Esophagus muscularis mucosa (tissue), 3 donors: ENCODE measurements at regions not wholly inside any gene's neighbourhood (a gene's known extent, or its start where the extent isn't known, plus 50 kb on each side); places are given as distances from the start of the nearest gene placed in this dataset.

ENCODE experiments used
- POLR2A ChIP-seq: fragments of 450-650 bp; IDR thresholded peaks from one replicate; pipeline ENCODE4 v1.6.1; 2017; ENCODE audit warnings: antibody characterized with exemption, moderate library complexity, mild to moderate bottlenecking, low read depth
- POLR2AphosphoS5 ChIP-seq, 2 donors: sonication (generic); formaldehyde crosslinking; IDR thresholded peaks; one replicate each; pipeline ENCODE4 v1.6.1; 2017; ENCODE audit warnings: antibody characterized with exemption in 2 of 2
- TF ChIP-seq, protein P1 (sequence below), 3 experiments: fragments of 200-600 bp in 2 of 3; fragments of 450-650 bp in 1 of 3; sonication (generic) in 2 of 3; IDR thresholded peaks; one replicate each; pipeline ENCODE4 v1.5.1; 2017 to 2019; ENCODE audit warnings: antibody characterized with exemption in 3 of 3, mild to moderate bottlenecking in 2 of 3, moderate library complexity in 1 of 3

DNA sequence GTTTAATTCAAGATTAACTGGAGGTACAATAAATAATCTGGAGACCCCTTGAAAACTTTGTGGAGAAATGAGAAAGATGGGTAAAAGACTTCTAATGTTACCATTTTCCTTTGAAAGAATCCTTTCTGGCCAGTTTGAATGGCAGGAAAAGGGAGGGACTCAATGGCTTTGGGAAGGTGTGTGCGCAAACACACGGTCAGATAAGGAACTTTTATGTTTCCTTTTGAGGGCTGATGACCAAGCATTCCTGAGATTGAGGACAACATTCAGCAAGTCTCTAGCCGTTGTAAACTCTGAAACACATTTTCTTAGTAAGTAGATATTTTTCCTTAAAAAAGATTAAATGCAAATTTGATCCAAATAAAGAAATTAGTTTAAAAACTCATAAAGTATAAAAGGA lies 909.7 kb upstream of the TENM4 start:
- TF ChIP-seq POLR2A (no peak), POLR2AphosphoS5 (IDR thresholded peaks at IDR 0.05) (no peak)
- TF ChIP-seq, protein P1, sequence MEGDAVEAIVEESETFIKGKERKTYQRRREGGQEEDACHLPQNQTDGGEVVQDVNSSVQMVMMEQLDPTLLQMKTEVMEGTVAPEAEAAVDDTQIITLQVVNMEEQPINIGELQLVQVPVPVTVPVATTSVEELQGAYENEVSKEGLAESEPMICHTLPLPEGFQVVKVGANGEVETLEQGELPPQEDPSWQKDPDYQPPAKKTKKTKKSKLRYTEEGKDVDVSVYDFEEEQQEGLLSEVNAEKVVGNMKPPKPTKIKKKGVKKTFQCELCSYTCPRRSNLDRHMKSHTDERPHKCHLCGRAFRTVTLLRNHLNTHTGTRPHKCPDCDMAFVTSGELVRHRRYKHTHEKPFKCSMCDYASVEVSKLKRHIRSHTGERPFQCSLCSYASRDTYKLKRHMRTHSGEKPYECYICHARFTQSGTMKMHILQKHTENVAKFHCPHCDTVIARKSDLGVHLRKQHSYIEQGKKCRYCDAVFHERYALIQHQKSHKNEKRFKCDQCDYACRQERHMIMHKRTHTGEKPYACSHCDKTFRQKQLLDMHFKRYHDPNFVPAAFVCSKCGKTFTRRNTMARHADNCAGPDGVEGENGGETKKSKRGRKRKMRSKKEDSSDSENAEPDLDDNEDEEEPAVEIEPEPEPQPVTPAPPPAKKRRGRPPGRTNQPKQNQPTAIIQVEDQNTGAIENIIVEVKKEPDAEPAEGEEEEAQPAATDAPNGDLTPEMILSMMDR (IDR thresholded peaks at IDR 0.05) = no peak
